ENCODE measurements at regions not wholly inside any gene's neighbourhood (a gene's known extent, or its start where the extent isn't known, plus 50 kb on each side); places are given as distances from the start of the nearest gene placed in this dataset.

- TF ChIP-seq, protein P1, sequence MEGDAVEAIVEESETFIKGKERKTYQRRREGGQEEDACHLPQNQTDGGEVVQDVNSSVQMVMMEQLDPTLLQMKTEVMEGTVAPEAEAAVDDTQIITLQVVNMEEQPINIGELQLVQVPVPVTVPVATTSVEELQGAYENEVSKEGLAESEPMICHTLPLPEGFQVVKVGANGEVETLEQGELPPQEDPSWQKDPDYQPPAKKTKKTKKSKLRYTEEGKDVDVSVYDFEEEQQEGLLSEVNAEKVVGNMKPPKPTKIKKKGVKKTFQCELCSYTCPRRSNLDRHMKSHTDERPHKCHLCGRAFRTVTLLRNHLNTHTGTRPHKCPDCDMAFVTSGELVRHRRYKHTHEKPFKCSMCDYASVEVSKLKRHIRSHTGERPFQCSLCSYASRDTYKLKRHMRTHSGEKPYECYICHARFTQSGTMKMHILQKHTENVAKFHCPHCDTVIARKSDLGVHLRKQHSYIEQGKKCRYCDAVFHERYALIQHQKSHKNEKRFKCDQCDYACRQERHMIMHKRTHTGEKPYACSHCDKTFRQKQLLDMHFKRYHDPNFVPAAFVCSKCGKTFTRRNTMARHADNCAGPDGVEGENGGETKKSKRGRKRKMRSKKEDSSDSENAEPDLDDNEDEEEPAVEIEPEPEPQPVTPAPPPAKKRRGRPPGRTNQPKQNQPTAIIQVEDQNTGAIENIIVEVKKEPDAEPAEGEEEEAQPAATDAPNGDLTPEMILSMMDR (IDR thresholded peaks at IDR 0.05): no peak
Measured at GRCh38 chr12:76238688-76239087, 109.5 kb downstream of the BBS10 start.

GRCh38 chr12:76237086-76237701, 111.0 kb downstream of the BBS10 start:
- DNase-seq: no peak
- Mint-ChIP-seq H3K27me3 (no peaks in the 10 kb centered on the region), H3K4me3 (no peak overlapping the region), H3K36me3 (ENCODE audit: low read depth) (no peaks in the 10 kb centered on the region), H3K27ac (no peak overlapping the region), H3K4me1 (ENCODE audit: low read depth) (no peaks in the 10 kb centered on the region), H3K9me3 (no peaks in the 10 kb centered on the region)
- no peak overlapping the region for H3K4me3 ChIP-seq (ENCODE audit: low read length)
- no peaks in the 10 kb centered on the region for H3K4me1 ChIP-seq (ENCODE audit: insufficient read depth, low read length)
- no peaks in the 10 kb centered on the region for H3K27me3 ChIP-seq (ENCODE audit: control insufficient read depth in 1 of 2, insufficient read depth in 2 of 2, low read length in 2 of 2)
- H3K36me3 ChIP-seq (ENCODE audit: insufficient read depth, low read length): no peaks in the 10 kb centered on the region
- CTCF ChIA-PET: no interaction called here
- intact Hi-C loops (cut with DNase I, micrococcal nuclease): no loop called here
- ATAC-seq (ENCODE audit: poor library complexity): no peak
- no peak overlapping the region for H3K27ac ChIP-seq (ENCODE audit: low read depth in 1 of 2, low read length in 2 of 2)
- TF ChIP-seq, protein P1 (IDR thresholded peaks at IDR 0.05): no peak
- POLR2A ChIA-PET: no interaction called here
- no peaks in the 10 kb centered on the region for H3K9me3 ChIP-seq (ENCODE audit: control insufficient read depth in 1 of 2, insufficient read depth in 1 of 2, low read length in 2 of 2)

More at GRCh38 chr12:76238688-76239087, 109.5 kb downstream of the BBS10 start:
- no peak overlapping the region for H3K27ac ChIP-seq (ENCODE audit: low read depth in 1 of 2, low read length in 2 of 2)
- ChIA-PET CTCF (interaction anchor here (0.8 kb wide), 1 partner anchor 11 kb away, joined by 3 read pairs; no protein-coding TSS in a partner anchor), POLR2A (no interaction called here)
- no peaks in the 10 kb centered on the region for H3K9me3 ChIP-seq (ENCODE audit: control insufficient read depth in 1 of 2, insufficient read depth in 1 of 2, low read length in 2 of 2)
- H3K4me3 ChIP-seq (ENCODE audit: low read length): no peak overlapping the region
- no peaks in the 10 kb centered on the region for H3K27me3 ChIP-seq (ENCODE audit: control insufficient read depth in 1 of 2, insufficient read depth in 2 of 2, low read length in 2 of 2)
- ATAC-seq (ENCODE audit: poor library complexity): no peak
- no peak for DNase-seq
- no peaks in the 10 kb centered on the region for H3K4me1 ChIP-seq (ENCODE audit: insufficient read depth, low read length)
- Mint-ChIP-seq H3K4me1 (ENCODE audit: low read depth) (no peaks in the 10 kb centered on the region), H3K4me3 (no peak overlapping the region), H3K9me3 (no peaks in the 10 kb centered on the region), H3K27me3 (no peaks in the 10 kb centered on the region), H3K36me3 (ENCODE audit: low read depth) (no peaks in the 10 kb centered on the region), H3K27ac (no peak overlapping the region)
- no peaks in the 10 kb centered on the region for H3K36me3 ChIP-seq (ENCODE audit: insufficient read depth, low read length)
- intact Hi-C loops (cut with DNase I, micrococcal nuclease): no loop called here

- TF ChIP-seq, protein P1 (IDR thresholded peaks at IDR 0.05): no peak
- H3K36me3 ChIP-seq (ENCODE audit: insufficient read depth, low read length): no peaks in the 10 kb centered on the region
- ChIA-PET POLR2A (no interaction called here), CTCF (no interaction called here)
- Mint-ChIP-seq H3K4me1 (ENCODE audit: low read depth) (no peaks in the 10 kb centered on the region), H3K9me3 (no peaks in the 10 kb centered on the region), H3K4me3 (no peak overlapping the region), H3K36me3 (ENCODE audit: low read depth) (no peaks in the 10 kb centered on the region), H3K27ac (no peak overlapping the region), H3K27me3 (no peaks in the 10 kb centered on the region)
- H3K27ac ChIP-seq (ENCODE audit: low read depth in 1 of 2, low read length in 2 of 2): no peak overlapping the region
- no peaks in the 10 kb centered on the region for H3K27me3 ChIP-seq (ENCODE audit: control insufficient read depth in 1 of 2, insufficient read depth in 2 of 2, low read length in 2 of 2)
- H3K4me1 ChIP-seq (ENCODE audit: insufficient read depth, low read length): no peaks in the 10 kb centered on the region
- H3K9me3 ChIP-seq (ENCODE audit: control insufficient read depth in 1 of 2, insufficient read depth in 1 of 2, low read length in 2 of 2): peaks cover 0 to 5% of the 10 kb centered on the region in 2 experiments
- intact Hi-C loops (cut with DNase I, micrococcal nuclease): no loop called here
- ATAC-seq (ENCODE audit: poor library complexity) (no peak), DNase-seq (no peak)
- H3K4me3 ChIP-seq (ENCODE audit: low read length): no peak overlapping the region
Measured at GRCh38 chr12:76236640-76237039, 111.6 kb downstream of the BBS10 start.
